IPS-18c (cell line): ENCODE measurements at regions not wholly inside any gene's neighbourhood (a gene's known extent, or its start where the extent isn't known, plus 50 kb on each side); places are given as distances from the start of the nearest gene placed in this dataset.

Source experiments
- H3K4me3 ChIP-seq: 2 replicates; pipeline ENCODE4 v1.7.0; 2013; ENCODE audit warnings: low read depth, mild to moderate bottlenecking, low read length, moderate library complexity; ENCODE audit not compliant: insufficient read depth
- H3K9me3 ChIP-seq: one replicate; pipeline ENCODE4 v1.6.1; 2013; ENCODE audit warnings: mild to moderate bottlenecking, low read length, moderate library complexity; ENCODE audit not compliant: control insufficient read depth, insufficient read depth

DNA sequence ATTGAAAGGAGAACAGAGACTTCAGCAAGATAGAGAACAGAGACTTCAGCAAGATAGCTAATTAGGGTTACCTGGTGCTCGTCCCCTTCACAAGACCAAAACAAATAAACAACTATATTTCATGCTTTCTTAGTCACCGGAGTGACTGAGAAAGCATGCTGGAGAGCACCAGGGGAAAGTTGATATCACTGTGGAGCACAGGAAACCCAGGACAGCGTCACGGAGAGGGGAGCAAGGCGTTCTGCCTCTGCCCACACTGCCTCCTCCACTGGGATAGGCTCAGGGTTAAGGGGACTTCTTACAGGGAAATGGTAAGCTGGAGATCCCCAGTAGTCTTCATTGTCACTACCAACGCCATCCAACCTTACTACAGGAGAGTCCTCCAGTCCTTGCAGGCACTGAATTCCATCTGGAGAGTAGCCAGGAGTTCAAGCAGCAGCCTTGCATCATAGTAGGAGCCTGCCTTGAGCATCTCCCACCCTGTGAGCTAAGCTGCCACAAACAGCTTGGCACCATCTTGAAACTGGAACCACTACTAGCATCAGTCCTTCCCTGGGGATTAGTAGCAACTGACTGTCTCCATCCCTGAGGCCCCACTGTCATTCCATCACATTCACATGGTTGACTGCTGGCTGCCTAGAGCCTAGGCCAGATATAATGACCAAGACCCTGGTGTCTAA lies 239.4 kb downstream of the PLPP3 start:
- Histone ChIP-seq H3K4me3 (no peak overlapping the region), H3K9me3 (no peaks in the 10 kb centered on the region)

- no peaks in the 10 kb centered on the region for H3K9me3 ChIP-seq
- H3K4me3 ChIP-seq, result no peak overlapping the region
These were observed 240.3 kb downstream of the PLPP3 start for GRCh38 chr1:56339093-56339492.

GRCh38 chr1:56336982-56337381 lies 242.4 kb downstream of the PLPP3 start:
- Histone ChIP-seq H3K4me3 (no peak overlapping the region), H3K9me3 (no peaks in the 10 kb centered on the region)

- Histone ChIP-seq H3K9me3 (no peaks in the 10 kb centered on the region), H3K4me3 (no peak overlapping the region)
These were observed 244.0 kb downstream of the PLPP3 start for GRCh38 chr1:56335394-56335793.

DNA sequence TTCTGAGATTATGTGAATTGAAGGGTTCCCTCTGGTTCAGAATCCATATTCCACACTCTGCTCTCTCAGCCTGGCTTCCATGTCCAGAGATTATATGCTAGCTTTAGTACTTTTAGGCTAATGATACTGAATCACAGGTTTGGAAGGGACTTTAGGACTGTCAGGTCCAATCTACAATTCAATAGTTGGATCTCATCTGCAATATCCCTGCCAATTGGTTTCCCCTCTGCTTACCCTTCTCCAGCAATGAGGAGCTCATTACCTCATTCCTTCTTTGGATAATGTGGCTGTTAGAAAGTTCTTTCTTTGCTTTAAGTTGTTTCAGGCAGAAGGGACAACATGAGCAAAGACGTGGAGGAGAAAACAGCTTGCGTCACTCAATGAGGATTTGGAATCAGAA lies 245.3 kb downstream of the PLPP3 start:
- Histone ChIP-seq H3K9me3 (no peaks in the 10 kb centered on the region), H3K4me3 (no peak overlapping the region)

DNA sequence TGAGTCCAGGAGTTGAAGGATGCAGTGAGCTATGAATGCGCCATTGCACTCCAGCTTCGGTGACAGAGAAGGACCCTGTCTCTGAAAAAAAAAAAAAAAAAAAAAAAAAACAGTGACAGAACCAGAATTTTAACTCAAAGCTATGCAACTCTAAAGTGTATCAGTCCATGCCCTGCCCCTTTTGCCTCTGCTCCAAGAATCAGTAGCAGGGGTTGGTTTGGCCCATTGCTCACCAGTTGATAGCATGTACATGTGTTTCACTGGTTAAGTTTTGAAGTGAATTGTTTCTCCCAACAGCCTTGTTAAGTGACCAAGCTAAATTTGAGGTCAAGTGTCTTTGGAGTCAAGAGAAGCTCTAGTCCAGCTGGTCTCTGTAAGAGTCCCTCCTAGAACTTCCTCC lies 245.9 kb downstream of the PLPP3 start:
- no peak overlapping the region for H3K4me3 ChIP-seq
- no peaks in the 10 kb centered on the region for H3K9me3 ChIP-seq

DNA sequence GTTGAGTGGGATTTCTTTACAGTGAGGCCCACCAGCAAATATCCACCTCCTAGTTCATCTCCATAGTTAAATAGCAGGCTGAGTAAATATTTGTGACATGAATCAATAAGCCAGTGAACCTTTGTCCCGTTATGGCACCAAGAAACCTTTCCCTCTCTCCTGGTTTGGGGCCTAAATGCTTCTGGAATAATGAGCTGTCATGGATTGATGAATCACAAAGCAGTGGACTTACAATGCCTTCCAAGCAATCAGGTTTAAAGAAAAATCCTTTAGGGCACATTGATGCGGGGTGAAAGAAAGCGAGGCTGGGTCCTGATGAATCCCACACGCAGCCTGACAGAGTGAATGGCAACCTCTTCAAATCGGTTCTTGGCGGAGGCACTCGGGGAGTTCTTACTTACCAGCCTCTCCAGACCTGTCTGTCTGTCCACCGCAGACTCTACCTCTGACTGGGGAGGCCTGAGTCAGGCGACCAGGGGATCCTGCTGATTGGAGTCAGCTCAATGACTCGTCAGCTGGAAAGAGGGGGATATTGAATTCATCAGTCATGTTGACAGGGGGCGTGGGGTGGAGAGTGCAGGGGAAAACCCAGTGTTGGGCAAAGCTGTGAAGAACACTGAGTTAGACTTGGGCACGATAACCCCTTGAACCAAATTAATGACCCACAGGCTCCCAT lies 247.3 kb downstream of the PLPP3 start:
- no peak overlapping the region for H3K4me3 ChIP-seq
- H3K9me3 ChIP-seq, result no peaks in the 10 kb centered on the region

DNA sequence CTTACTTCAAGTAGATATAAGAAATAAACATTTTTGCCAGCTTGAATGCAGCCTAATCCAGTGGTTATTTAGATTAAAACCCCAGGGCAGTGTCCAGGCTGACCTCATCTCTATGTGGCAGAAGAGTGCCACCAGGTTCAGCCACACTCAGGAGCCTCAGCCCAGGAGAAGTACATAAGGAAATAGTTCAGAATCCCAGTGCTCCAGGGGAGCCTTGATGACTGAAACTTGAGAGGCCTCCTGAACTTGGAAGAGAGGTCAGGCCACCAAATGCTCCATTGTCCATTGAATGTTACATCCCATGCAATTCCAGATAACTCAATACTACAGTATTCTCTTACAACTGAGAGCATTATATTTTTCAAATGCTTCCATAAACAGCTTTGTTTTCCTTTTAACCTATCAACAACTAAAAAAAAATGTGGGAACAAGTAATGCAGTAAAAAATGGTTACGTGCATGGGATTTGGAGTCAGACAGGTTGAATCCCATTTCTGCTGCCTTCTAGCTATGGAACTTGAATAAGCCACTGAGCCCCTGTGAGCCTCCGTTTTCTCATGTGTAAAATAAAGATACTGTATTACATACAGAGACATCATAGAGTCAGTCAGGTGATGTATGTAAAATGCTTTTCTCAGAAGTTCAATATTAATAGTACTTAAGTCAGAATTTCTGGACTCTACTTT lies 248.0 kb downstream of the PLPP3 start:
- H3K9me3 ChIP-seq, result no peaks in the 10 kb centered on the region
- no peak overlapping the region for H3K4me3 ChIP-seq

- Histone ChIP-seq H3K4me3 (no peak overlapping the region), H3K9me3 (no peaks in the 10 kb centered on the region)
These were observed 248.9 kb downstream of the PLPP3 start for GRCh38 chr1:56330391-56331026.

- H3K4me3 ChIP-seq, result no peak overlapping the region
- no peaks in the 10 kb centered on the region for H3K9me3 ChIP-seq
These were observed 249.4 kb downstream of the PLPP3 start for GRCh38 chr1:56329970-56330369.

DNA sequence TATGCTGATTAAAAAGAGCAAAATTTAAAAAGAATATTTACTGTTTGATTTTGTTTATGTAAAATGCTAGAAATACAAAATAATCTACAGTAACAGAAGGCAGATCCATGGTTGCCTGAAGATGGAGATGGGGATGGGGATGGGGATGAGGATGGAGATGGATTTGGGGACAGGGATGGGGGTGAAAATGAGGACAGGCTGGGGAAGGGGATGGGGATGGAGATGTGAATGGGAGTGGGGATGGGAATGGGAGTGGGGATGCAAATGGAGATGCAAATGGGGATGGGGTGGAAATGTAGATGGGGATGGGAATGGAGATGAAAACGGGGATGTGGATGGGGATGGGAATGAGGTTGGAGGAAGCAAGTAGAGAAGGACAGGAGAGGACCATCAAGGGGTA lies 252.2 kb downstream of the PLPP3 start:
- Histone ChIP-seq H3K9me3 (no peaks in the 10 kb centered on the region), H3K4me3 (no peak overlapping the region)

GRCh38 chr1:56326056-56326455 lies 253.3 kb downstream of the PLPP3 start:
- no peak overlapping the region for H3K4me3 ChIP-seq

DNA sequence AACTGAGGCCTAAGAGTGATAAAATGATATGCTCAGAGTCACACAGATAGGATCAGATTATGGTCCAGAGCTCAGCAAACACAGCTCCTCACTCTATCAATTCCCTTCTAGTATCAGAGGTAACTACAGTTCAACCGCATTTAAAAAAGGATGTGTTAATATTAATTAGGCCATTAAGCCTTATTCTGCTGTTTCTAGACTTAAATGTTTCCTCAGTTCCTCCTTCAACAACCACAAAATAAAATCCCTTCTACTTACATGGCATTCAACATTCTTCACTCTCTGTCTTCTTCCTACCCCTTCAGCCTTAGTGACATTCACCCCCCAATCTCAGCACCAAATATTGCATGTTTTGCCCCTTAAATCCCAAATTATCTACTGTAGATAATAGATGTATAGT lies 254.9 kb downstream of the PLPP3 start:
- Histone ChIP-seq H3K9me3 (no peaks in the 10 kb centered on the region), H3K4me3 (no peak overlapping the region)

More at GRCh38 chr1:56326056-56326455, 253.3 kb downstream of the PLPP3 start:
- no peaks in the 10 kb centered on the region for H3K9me3 ChIP-seq

- Histone ChIP-seq H3K9me3 (no peaks in the 10 kb centered on the region), H3K4me3 (no peak overlapping the region)
These were observed 257.2 kb downstream of the PLPP3 start for GRCh38 chr1:56322211-56322610.

GRCh38 chr1:56321150-56321490 lies 258.2 kb downstream of the PLPP3 start:
- no peak overlapping the region for H3K4me3 ChIP-seq
- H3K9me3 ChIP-seq, result no peaks in the 10 kb centered on the region

DNA sequence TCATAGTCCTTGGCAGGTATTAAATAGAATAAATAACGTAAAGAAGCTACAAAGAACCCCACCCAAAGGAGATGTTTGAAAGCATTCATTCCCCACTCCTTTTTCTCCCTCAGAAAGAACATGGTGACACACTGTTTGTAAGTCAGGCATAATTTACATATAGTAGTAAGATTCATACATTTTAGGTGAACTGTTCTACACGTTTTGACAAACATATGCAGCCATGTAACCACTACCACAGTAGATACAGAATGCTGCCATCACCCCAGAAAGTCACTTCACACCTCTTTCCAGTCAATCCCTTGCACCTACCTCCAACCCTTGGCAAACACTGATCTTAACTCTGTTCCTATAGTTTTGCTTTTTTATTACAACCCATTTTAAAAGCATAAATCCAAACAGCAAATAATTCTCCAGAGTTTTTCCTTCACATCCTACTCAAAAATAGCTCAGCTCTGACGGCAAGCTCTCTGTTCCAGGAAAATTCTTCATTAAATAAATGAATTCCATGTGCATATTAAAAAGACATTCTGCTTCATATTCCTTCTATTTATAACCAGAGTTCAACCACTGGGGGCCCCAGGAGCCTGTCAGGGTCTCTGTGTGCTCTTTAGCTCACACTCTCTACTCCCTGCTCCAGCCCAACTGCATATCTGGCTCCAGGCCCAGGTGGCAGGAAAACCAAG lies 258.8 kb downstream of the PLPP3 start:
- H3K4me3 ChIP-seq, result no peak overlapping the region

DNA sequence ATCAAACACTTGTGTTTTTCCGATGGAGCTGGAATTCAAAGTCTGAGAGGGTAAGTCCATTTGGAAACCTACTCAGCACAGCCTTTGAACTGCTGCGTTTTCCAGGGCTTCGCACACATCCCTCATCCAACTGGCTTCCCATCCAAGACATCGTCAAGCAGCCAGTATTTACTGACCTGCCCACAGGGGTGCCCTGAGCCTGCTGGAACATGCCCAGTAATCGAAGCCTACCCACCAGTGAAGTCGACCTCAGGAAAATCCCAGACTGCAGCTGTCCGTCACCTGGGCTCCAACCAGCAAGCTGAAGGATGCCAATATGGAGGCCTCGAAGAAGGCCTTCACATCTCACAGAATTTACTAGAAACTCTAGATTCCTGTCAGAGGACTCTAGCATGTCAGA lies 261.6 kb downstream of the PLPP3 start:
- H3K9me3 ChIP-seq, result no peaks in the 10 kb centered on the region
- H3K4me3 ChIP-seq, result no peak overlapping the region

More for the DNA sequence above, 258.8 kb downstream of the PLPP3 start:
- H3K9me3 ChIP-seq, result no peaks in the 10 kb centered on the region
